Astrocyte (in vitro differentiated cells and primary cell): ENCODE measurements at regions not wholly inside any gene's neighbourhood (a gene's known extent, or its start where the extent isn't known, plus 50 kb on each side); places are given as distances from the start of the nearest gene placed in this dataset.

ENCODE experiments used
- EZH2 ChIP-seq: IDR thresholded peaks from 2 replicates; pipeline ENCODE4 v1.6.1; 2012; ENCODE audit warnings: mild to moderate bottlenecking, low read length, inconsistent platforms; ENCODE audit not compliant: insufficient read depth
- TF ChIP-seq, protein P1 (sequence below): IDR thresholded peaks from 2 replicates; pipeline ENCODE4 v1.5.1; 2011; ENCODE audit warnings: low read depth, mild to moderate bottlenecking, inconsistent platforms, low read length, moderate library complexity; ENCODE audit not compliant: insufficient read depth

DNA sequence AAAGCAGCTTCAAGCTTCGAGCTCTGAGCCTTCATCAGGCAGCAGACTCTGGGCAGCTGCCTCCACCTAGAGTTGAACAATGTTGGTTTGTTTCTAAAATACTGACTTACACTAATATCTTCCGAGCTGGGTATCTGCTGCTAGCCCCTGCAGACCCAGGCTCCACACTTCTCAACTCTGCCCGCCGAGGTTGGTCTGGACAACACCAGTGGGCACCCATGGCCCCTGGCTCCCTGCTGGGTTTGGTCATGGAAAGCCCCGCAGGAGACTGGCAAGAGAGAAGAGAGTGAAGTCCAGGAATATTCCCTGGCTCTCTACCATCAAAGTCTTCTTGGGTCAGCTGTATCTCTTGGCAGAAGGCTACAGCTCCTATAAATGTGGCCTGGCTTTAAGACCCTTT lies 214.2 kb upstream of the TMEM132C start:
- TF ChIP-seq, protein P1, sequence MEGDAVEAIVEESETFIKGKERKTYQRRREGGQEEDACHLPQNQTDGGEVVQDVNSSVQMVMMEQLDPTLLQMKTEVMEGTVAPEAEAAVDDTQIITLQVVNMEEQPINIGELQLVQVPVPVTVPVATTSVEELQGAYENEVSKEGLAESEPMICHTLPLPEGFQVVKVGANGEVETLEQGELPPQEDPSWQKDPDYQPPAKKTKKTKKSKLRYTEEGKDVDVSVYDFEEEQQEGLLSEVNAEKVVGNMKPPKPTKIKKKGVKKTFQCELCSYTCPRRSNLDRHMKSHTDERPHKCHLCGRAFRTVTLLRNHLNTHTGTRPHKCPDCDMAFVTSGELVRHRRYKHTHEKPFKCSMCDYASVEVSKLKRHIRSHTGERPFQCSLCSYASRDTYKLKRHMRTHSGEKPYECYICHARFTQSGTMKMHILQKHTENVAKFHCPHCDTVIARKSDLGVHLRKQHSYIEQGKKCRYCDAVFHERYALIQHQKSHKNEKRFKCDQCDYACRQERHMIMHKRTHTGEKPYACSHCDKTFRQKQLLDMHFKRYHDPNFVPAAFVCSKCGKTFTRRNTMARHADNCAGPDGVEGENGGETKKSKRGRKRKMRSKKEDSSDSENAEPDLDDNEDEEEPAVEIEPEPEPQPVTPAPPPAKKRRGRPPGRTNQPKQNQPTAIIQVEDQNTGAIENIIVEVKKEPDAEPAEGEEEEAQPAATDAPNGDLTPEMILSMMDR: no peak
- no peak for TF ChIP-seq EZH2
